NCI-H187 (cell line): ENCODE measurements at regions not wholly inside any gene's neighbourhood (a gene's known extent, or its start where the extent isn't known, plus 50 kb on each side); places are given as distances from the start of the nearest gene placed in this dataset.
"Not testable (repeated sequence)": the region's sequence is repeated elsewhere in the genome, so short reads cannot be mapped to it uniquely, and the experiment has no call there.

Experiments
- DNase-seq, 2 experiments: peaks; one replicate each; lab custom pipeline; 2025; lab: John Stamatoyannopoulos, UW

DNA sequence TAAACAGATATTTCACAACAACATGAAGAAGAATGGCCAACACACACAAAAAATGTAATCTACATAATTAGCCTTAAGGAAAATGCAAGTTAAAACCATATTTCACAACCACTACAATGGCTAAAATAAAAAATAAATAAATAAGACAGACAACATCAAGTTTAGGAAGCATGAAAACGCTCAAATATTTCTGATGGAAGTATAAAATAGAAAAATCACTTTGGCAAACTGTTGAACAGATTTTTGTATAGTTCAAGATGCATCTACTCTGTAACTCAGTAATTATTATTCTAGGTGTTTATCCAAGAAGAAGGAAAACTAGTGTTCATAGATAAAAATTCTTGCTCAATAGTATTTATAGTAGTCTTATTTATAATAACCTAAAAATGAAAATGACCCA is 1410.1 kb upstream of the ADGRB3 start:
- no peak for DNase-seq

DNA sequence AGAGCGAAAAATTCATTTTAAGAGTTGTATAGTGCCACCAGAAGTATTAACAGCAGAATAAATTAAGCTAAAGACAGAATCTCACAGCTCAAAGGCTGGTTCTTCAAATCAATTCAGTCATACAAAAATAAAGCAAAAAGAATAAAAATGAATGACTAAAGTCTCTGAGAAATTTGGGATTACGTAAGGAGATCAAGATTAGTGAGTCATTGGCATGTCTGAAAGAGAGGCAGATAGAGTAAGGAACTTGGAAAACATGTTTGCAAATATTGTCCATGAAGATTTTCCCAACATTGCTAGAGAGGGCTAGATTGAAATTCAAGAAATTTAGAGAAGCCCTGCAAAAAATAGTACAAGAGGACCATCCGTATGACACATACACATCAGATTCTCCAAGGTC is 1413.9 kb upstream of the ADGRB3 start:
- DNase-seq = no peak

DNA sequence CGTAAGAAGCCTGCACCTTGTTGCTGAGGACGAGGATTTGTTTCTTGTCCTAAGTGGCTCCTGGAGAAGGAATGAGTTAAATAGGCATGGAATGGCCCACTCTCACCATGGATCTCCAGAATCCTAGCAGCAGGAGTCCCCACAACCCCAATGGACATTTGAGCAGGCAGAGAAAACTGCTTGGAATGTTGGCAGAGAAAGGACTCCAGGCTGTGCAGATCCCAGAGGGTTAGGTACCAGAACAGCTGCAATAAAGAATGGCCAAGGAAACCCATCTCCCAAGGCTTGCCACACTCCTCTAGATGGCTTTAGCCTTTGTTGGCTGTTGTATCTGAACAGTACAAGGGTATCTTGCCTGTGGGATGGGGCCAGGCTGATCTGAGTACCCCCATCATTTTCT is 1415.7 kb upstream of the ADGRB3 start:
- DNase-seq = no peak

DNA sequence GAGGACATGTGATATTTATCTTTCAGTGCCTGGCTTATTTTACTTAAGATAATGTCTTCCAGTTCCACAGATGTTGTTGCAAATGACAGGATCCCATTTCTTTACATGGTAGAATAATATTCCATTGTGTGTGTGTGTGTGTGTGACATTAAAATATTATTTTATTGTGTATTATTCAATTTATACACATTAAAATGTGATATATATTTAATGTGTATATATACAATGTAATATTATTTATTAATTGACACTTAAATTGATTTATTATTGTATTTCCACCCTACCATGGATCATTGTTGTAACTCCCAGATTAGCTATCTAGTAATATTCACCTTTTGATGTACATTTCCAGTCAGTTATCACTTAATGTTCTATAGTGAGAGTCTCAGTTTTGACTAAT is 1422.5 kb upstream of the ADGRB3 start:
- DNase-seq = no peak

DNA sequence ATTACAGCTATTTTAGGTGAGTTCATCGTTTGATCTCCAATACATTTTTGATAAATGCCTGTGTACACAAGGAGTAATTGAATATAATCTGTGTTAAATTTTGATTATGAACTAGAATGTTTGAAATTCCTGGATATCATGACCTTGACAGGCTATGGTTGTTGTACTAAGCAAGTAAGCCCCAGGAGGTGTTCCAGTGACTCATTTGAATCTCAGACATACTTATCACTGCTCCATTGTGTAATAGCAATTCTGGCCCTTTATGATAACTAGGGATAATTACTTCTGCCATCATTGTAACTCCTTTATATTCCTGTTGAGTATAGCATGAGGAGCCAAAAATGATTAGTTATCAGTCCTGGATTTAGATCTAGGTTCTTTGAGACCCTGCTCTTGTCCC is 1424.6 kb upstream of the ADGRB3 start:
- DNase-seq = no peak

DNA sequence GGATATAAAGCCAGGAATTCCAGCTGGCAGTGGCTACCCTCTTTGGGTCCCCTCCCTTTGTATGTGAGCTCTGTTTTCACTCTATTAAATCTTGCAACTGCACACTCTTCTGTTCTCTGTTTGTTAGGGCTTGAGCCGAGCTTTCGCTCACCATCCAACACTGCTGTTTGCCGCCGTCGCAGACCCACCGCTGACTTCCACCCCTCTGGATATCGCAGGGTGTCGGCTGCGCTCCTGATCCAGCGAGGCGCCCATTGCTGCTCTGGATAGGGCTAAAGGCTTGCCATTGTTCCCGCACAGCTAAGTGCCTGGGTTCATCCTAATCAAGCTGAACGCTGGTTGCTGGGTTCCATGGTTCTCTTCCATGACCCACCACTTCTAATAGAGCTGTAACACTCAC is 1433.5 kb upstream of the ADGRB3 start:
- DNase-seq = no peak

DNA sequence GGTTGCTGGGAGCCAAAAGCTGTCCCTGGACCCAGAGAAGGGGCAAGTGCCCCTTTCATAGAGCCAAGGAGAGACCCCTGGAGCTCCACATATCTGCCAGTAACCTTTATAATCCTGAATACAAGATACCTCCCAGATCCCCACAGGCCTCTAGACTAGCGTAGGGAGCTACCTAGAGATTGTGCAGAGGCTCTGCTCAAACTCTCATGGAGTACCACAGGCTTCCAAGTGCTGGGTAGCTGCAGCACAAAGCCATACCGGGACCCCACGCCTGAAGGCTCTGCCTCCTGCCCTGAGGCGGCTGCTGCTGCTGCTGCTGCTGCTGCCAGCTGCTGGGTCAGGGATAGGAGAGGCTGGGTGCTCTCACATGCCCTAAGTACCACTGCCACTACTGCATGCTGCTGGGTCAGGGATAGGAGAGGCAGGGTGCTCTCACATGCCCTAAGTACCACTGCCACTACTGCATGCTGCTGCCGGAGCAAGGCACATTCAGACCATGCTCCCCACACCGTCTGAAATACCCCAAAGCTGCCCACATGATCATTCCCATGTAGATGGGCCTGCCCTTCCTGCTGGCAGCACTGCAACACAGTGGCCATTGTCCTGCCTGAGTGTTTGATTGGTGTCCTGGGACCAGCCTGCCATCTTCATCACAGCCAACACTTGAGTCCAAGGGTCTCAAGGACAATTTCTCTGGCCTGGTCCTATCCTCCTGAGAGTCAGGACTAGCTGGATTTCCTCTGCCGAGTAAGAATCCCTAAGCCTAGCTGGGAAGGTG is 1434.3 kb upstream of the ADGRB3 start:
- DNase-seq = no peak

DNA sequence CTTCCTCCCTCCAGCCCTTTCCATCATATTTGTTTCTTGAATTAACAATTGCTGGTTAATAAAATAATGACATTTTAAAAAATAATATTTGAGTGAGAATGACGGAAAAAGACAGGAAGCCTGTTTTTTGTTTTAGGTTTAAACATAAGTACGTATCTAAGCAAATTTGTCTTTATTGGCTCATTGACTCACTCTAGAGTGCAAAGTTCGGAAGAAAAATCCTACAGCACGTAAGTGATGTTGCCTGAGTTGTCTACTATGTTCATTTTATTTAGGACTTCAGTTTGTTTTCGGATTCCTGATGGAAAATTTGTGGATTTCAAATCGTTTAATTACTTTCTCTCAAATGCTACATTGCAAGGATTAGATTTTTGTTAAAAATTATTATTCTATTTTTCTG is 1435.7 kb upstream of the ADGRB3 start:
- DNase-seq = no peak

DNA sequence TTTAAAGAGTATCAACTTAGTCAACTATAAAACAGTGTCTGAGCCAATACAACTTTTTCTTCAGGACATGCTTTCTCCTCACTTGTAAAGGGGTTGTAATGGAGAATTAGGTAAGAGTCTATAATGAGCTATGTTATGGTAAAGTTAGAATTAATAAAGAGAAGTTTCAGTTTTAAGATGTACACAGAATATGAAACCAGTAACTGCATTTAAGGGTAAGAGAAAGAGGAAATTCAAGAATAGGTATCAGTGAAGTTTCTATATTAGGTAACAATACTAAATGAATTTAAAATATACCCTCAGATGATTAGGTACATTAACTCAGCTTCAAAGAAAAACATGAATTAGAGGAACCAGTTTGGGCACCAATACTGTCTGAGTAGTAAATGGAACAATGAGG is 1444.3 kb upstream of the ADGRB3 start:
- no peak for DNase-seq

DNA sequence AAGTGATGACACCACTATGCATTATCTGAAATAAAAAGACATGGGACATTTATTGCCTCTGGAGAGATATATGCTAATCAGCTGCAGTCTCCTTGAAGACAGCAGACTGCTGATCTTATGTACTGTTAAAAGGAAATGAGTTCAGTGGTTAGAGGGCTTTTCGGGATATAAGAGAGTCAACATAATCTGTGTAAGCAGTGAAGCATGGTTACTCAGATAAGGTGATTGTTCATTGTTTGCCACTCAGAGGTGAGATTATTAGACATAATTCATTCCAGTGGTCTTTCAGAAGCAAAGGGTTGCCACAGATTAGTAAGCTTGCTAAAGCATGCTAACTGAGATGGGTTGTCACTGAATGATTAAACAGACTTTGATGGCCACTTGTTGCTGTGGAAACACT is 1450.7 kb upstream of the ADGRB3 start:
- no peak for DNase-seq

DNA sequence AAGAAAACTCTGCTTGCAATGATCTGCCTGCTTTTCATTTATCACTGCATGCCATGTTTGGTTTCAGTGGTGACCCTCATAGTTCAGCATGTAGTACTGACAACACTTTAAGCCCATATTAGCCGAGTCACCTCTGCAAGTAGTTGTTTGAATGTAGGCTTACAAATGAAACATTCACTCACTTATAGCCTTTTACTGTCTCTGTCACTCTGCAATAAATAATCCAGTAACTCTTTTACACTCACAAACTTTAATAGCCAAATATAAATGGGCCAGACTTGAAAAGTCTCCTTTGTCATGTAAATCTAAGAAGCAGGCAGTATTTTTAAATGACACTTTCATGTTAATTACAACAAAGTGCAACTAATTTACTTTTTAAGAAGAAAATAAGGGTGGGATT is 1460.0 kb upstream of the ADGRB3 start:
- no peak for DNase-seq

DNA sequence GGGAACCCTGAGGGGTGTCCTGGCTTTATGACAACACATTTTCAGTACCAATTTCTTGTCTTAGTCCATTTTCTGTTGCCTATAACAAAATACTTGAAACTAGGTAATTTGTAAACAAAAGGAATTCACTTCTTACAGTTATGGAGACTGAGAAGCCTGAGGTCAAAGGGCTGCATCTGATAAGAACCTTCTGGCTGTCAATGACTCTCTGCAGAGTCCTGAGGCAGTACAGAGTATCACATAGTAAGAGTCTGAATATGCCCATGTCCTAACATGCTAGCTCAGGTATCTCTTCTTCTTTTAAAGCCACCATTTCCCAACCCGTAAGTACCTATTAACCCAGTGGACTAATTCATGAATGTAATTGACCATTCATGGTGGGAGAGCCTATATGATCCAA is 1458.6 kb upstream of the EYS start:
- no peak for DNase-seq

DNA sequence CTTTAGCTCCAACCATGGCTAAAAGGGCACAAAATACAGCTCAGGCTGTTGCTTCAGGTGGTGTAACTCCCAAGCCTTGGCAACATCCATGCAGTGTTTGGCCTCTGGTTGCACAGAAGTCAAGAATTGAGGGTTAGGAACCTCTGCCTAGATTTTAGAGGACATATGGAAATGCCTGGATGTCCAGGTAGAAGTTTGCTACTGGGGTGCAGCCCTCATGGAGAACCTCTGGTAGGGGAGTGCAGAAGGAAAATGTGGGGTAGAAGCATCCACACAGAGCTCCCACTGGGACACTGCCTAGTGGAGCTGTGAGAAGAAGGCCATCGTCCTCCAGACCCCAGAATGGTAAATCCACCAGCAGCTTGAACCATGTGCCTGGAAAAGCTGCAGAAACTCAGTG is 1453.8 kb upstream of the EYS start:
- DNase-seq = no peak

DNA sequence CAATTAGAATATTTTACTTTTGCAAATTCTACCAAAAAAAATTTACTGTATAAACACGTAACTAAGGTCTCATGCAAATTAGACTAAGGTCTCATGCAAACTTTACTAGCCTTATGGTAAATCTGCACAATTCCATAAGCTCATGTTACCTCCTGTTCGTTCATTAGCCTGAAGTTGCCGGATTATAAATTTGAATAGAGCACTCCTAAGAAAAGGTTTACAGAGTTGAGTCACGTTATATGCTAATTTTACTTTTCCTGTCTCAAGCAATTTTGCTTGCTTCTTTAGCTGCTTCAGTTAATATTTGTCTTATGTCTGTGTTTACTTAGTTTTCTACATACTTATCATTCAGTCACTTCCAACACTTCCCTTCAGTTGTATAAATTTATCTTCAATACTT is 1434.0 kb upstream of the EYS start:
- DNase-seq = no peak

DNA sequence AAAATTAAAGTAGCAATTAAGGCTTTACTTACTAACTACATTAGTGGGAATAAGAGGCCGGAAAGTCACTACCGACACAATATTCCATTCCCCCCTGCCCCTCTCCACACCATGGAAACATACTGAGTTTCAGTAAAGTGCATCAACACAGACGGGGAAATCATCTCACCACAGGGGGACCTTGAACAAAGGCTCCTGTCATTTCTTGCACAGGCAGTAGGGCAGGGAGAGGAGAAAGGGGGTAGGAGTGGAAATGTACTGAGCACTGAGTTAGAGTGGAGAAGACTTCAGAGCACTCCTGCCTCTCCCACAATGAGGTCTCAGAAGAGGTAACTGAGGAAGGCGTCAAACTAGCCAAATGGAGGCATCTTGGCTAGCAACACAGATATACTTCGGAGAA is 1426.9 kb upstream of the EYS start:
- DNase-seq = no peak

DNA sequence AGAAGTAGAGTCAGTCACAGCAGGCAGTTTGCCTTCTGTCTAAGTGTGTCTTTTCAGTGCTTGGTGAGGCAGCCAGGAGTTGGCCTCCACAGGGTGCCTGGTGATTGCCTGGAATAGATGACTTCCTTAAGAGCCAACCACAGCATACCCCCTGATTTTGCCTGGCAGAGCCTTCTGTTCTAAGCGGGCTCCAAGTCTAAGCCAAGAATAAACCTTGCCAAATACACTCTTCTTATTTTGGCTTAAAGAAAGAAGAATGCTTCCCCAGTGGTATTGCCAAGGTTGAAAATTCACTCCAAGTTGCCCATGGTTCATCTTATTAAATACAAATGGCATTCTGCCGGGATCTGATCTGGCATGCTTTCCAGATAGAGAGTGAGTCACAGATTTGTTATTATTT is 1424.8 kb upstream of the EYS start:
- no peak for DNase-seq

DNA sequence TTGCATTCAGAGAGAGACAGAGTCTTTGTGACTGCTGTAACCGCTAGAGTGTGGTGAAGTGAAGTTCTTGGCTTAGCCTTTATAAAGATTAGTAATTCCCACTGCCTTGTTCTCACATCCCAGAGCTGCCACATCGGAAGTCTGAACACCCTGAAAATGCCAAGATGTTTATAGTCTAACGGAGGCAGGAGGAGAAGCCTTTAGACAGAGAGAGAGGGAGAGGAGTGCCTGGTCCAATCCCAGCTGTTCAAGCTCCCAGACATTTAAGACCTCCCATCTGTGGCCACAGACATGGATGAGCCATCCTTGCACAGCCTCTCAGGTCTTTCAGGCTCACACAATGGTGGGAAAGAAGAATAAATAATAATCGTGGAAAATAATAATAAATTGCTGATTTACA is 1422.8 kb upstream of the EYS start:
- no peak for DNase-seq

DNA sequence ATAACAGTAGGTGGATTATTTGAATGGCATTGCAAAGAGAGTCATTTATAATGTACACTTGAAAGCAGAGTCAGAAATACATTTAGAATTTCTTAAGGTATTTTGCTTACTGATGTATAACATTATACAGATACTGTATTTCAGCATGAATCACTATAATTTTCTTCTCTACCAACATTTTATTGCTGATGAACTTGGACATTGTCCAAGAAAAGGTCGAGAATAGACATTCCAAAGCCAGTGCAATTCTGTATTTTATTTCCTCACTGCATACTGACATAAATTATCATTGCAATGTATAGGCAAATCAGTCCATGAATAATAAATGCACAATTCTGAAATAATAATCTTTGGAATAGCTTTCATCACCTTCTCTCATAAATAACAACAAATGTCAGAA is 1420.0 kb upstream of the EYS start:
- DNase-seq = no peak

DNA sequence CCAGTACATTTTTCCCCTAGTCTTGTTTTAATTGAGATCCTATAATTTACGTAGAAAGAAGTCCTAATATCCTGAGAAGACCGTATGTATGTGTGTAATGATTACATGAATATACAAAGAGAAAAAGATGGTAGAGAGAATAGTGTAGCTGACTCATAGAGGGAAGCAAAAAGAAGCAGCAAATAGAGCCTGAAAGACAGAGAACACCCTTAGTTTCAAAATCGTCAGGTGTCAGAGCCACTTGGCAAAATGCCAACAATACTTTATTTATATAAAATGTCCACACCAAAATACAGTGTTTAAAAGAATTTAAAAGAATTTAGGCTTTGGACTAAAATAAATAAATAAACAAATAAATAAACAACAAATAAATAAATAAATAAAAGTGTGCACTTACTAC is 1414.1 kb upstream of the EYS start:
- no peak for DNase-seq

DNA sequence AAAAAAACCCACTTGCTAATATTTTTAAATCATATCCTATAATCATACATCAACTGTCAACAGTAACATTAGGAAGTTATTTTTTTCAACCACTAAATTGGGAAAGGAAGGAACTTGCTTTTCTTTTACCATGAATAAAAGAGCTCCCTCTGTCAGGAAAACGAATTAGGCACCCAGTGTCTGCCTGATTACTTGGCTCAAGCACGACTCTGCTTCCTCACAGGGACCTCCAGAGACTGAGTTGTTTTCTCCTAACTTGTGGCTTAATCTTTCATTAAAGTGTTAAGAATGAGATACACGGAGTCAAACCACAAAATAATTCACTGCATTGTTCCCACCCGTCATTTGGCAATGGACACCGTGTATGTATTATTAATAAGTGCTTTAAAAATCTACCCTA is 1405.1 kb upstream of the EYS start:
- no peak for DNase-seq

DNA sequence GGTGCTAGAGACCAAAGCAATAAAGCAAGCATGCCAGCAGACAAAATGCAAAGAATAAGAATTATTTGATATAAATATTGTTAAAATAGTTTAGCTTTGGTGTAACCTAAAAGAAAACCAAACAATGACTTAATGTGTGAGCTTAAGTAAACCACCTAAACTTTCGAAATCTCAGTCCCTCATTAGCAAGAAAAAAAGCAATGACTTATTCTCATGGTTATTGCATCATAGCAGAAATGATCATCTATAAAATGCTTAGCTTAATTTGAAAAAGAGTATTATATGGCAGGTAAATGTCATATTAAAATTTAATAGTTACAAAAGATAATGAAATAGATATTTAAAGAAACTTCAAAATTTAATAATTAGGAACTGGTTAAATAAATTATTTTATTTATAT is 1395.7 kb upstream of the EYS start:
- DNase-seq = no peak

DNA sequence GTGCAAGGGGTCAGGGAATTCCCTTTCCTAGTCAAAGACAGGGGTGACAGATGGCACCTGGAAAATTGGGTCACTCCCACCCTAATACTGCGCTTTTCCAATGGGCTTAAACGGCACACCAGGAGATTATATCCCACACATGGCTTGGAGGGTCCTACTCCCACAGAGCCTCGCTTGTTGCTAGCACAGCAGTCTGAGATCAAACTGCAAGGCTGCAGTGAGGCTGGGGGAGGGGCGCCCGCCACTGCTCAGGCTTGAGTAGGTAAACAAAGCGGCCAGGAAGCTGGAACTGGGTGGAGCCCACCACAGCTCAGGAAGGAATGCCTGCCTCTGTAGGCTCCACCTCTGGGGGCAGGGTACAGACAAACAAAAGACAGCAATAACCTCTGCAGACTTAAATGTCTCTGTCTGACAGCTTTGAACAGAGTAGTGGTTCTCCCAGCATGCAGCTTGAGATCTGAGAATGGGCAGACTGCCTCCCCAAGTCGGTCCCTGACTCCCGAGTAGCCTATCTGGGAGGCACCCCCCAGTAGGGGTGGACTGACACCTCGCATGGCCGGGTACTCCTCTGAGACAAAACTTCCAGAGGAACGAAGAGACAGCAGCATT is 1388.7 kb upstream of the EYS start:
- DNase-seq = not testable (repeated sequence)

DNA sequence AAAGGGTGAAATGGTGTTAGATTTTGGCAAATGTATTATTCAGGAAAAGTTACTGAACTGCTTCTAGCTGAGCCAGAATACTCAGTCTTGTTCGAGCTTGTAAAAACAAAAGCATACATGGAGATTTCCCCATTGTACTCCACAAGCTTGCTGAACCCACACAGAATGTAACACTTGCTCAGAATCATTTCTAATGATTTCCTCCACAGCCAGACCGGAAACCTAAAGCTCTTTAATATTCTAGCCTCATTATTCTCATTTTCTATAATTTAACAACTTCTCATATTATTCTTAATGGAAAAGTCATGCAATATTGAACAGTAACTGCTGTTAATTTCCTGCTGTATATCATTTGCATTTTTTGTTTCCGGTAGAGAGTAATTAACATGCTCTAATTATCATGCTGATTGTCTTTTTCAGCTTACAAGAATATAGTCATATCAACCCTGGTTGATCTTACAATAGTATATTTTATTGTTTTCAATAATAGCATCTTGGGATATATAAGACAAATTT is 1387.5 kb upstream of the EYS start:
- no peak for DNase-seq

DNA sequence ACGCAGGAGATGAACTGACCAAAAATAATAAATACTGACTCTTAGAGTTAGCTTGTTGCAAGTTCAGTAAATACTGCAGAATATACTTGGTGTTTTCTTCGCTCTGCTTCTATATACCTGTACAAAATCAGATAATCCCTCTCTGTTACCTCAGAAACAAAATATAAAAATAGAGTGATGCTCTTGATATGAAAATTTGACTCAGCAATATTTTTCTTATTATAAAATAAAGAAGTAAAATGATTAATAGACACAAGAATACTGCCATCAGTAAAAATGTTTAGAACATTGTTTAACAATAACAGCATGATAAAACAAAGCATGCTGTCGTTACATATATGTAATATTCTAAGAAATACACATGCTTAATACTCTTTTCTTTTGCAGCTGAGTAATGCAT is 1366.9 kb upstream of the EYS start:
- DNase-seq = no peak
